Keratinocyte (primary cell): ENCODE measurements at regions not wholly inside any gene's neighbourhood (a gene's known extent, or its start where the extent isn't known, plus 50 kb on each side); places are given as distances from the start of the nearest gene placed in this dataset.

Experiments used
- DNase-seq: peaks from one replicate; pipeline ENCODE4 v3.0.0-alpha.2; 2011; ENCODE audit warnings: low read depth, missing footprints, low spot score
- FAIRE-seq: peaks from 2 replicates; lab custom pipeline; 2011; peaks lifted over from hg19 to GRCh38; lab: Jason Lieb, UNC
- H2AFZ ChIP-seq: 2 replicates; pipeline ENCODE4 v1.6.0; 2012; ENCODE audit warnings: low read length, control low read depth, inconsistent platforms; ENCODE audit not compliant: control insufficient read depth
- H3K27ac ChIP-seq: 2 replicates; pipeline ENCODE4 v1.5.1; 2011; ENCODE audit warnings: low read length; ENCODE audit not compliant: control insufficient read depth, insufficient read depth
- H3K27me3 ChIP-seq: 3 replicates; pipeline ENCODE4 v1.6.0; 2011; ENCODE audit warnings: low read length; ENCODE audit not compliant: control insufficient read depth, insufficient read depth; ENCODE audit errors: extremely low read depth
- H3K36me3 ChIP-seq, 2 experiments: 2 replicates in 1 of 2; 3 replicates in 1 of 2; pipeline ENCODE4 v1.5.1; 2011; ENCODE audit warnings: low read length in 2 of 2, mild to moderate bottlenecking in 1 of 2; ENCODE audit not compliant: control insufficient read depth in 2 of 2, insufficient read depth in 2 of 2; ENCODE audit errors: extremely low read depth in 1 of 2
- H3K4me1 ChIP-seq: 3 replicates; pipeline ENCODE4 v1.5.1; 2011; ENCODE audit warnings: low read length; ENCODE audit not compliant: control insufficient read depth, insufficient read depth; ENCODE audit errors: extremely low read depth
- H3K4me2 ChIP-seq: 3 replicates; pipeline ENCODE4 v1.6.0; 2011; ENCODE audit warnings: low read depth, low read length; ENCODE audit not compliant: control insufficient read depth, insufficient read depth; ENCODE audit errors: extremely low read depth
- H3K4me3 ChIP-seq, 3 experiments: fragments of 200-600 bp in 1 of 3; sonication (generic) in 1 of 3; 2 replicates in 2 of 3; 3 replicates in 1 of 3; pipeline ENCODE4 v1.5.1; 2011 to 2016; ENCODE audit warnings: low read length in 3 of 3, mild to moderate bottlenecking in 3 of 3, control low read depth in 2 of 3, inconsistent platforms in 1 of 3, low read depth in 1 of 3, mixed read lengths in 1 of 3, mixed run types in 1 of 3, moderate library complexity in 1 of 3; ENCODE audit not compliant: control insufficient read depth in 2 of 3, insufficient read depth in 2 of 3; ENCODE audit errors: extremely low read depth in 1 of 3
- H3K79me2 ChIP-seq: 2 replicates; pipeline ENCODE4 v1.6.0; 2012; ENCODE audit warnings: low read length; ENCODE audit not compliant: control insufficient read depth, insufficient read depth
- H3K9ac ChIP-seq: 3 replicates; pipeline ENCODE4 v1.6.0; 2011; ENCODE audit warnings: low read length; ENCODE audit not compliant: control insufficient read depth, insufficient read depth; ENCODE audit errors: extremely low read depth
- H3K9me1 ChIP-seq: 3 replicates; pipeline ENCODE4 v1.6.0; 2011; ENCODE audit warnings: low read length; ENCODE audit not compliant: control insufficient read depth, insufficient read depth; ENCODE audit errors: extremely low read depth
- H3K9me3 ChIP-seq: 2 replicates; pipeline ENCODE4 v1.5.1; 2012; ENCODE audit warnings: low read depth, low read length; ENCODE audit not compliant: control insufficient read depth
- H4K20me1 ChIP-seq: 3 replicates; pipeline ENCODE4 v1.6.0; 2011; ENCODE audit warnings: low read length; ENCODE audit not compliant: control insufficient read depth, insufficient read depth; ENCODE audit errors: extremely low read depth
- CTCF ChIP-seq, 3 experiments: IDR thresholded peaks in 1 of 3; conservative IDR thresholded peaks in 1 of 3; optimal IDR thresholded peaks in 1 of 3; 2 replicates in 2 of 3; 3 replicates in 1 of 3; pipeline versions ENCODE3 to v1.5.1; 2011; ENCODE audit warnings: low read length in 3 of 3, mild to moderate bottlenecking in 3 of 3, moderate library complexity in 2 of 3, control low read depth in 1 of 3, inconsistent platforms in 1 of 3; ENCODE audit not compliant: insufficient read depth in 2 of 3; ENCODE audit errors: extremely low read depth in 1 of 3
- EZH2 ChIP-seq: IDR thresholded peaks from one replicate; pipeline ENCODE4 v1.6.1; 2012; ENCODE audit warnings: inconsistent platforms, mild to moderate bottlenecking, low read length, moderate library complexity
- dilution Hi-C: fragments of 300-500 bp; cut with MboI; formaldehyde crosslinking; loops from one replicate; pipeline ENCODE4 v1.7.0; 2020; ENCODE audit warnings: low sequenced_read_pairs; ENCODE audit not compliant: extremely low pct_ligation_motif_present

- Histone ChIP-seq H3K4me3 (no peak overlapping the region), H3K4me2 (no peak overlapping the region), H3K27me3 (no peaks in the 10 kb centered on the region), H3K27ac (no peak overlapping the region), H2AFZ (no peak overlapping the region), H3K9ac (no peak overlapping the region), H4K20me1 (no peaks in the 10 kb centered on the region), H3K9me3 (no peaks in the 10 kb centered on the region), H3K36me3 (no peaks in the 10 kb centered on the region), H3K9me1 (no peaks in the 10 kb centered on the region), H3K4me1 (peaks cover 5% of the 10 kb centered on the region), H3K79me2 (no peaks in the 10 kb centered on the region)
- DNase-seq (no peak), FAIRE-seq (no peak)
- dilution Hi-C loops = no loop called here
- TF ChIP-seq EZH2 (no peak), CTCF (optimal IDR thresholded peaks at IDR 0.05 in 1 of 3, IDR thresholded peaks at IDR 0.05 in 1 of 3, conservative IDR thresholded peaks at IDR 0.05 in 1 of 3; ENCODE audit: extremely low read depth in 1 of 3, insufficient read depth in 2 of 3, low read length in 3 of 3) (no peak)
These were observed 144.3 kb upstream of the PRDM1 start for GRCh38 chr6:105941621-105942412.

GRCh38 chr6:105940990-105941389 lies 145.1 kb upstream of the PRDM1 start:
- Histone ChIP-seq H4K20me1 (no peaks in the 10 kb centered on the region), H3K36me3 (no peaks in the 10 kb centered on the region), H2AFZ (no peak overlapping the region), H3K4me2 (no peak overlapping the region), H3K27ac (no peak overlapping the region), H3K27me3 (no peaks in the 10 kb centered on the region), H3K9me1 (no peaks in the 10 kb centered on the region), H3K79me2 (no peaks in the 10 kb centered on the region), H3K9ac (no peak overlapping the region), H3K9me3 (no peaks in the 10 kb centered on the region), H3K4me3 (no peak overlapping the region), H3K4me1 (peaks cover 8% of the 10 kb centered on the region)
- dilution Hi-C loops = no loop called here
- FAIRE-seq (no peak), DNase-seq (no peak)
- TF ChIP-seq EZH2 = no peak
- TF ChIP-seq CTCF (optimal IDR thresholded peaks at IDR 0.05 in 1 of 3, IDR thresholded peaks at IDR 0.05 in 1 of 3, conservative IDR thresholded peaks at IDR 0.05 in 1 of 3; ENCODE audit: extremely low read depth in 1 of 3, insufficient read depth in 2 of 3, low read length in 3 of 3) = no peak
